ENCODE measurements at regions not wholly inside any gene's neighbourhood (a gene's known extent, or its start where the extent isn't known, plus 50 kb on each side); places are given as distances from the start of the nearest gene placed in this dataset.

GRCh38 chr1:29603622-29604021, 367.3 kb downstream of the PTPRU start:
- TF ChIP-seq POLR2A (IDR thresholded peaks at IDR 0.05) (no peak), CTCF (IDR thresholded peaks at IDR 0.05) (no peak), EP300 (IDR thresholded peaks at IDR 0.05) (no peak)
